NCI-H2196 (cell line): ENCODE measurements at regions not wholly inside any gene's neighbourhood (a gene's known extent, or its start where the extent isn't known, plus 50 kb on each side); places are given as distances from the start of the nearest gene placed in this dataset.
A peak's percentile ranks its signal among the peaks of the same experiment; 100 is the strongest.

Experiments used
- DNase-seq: peaks from one replicate; lab custom pipeline; 2025; ENCODE audit not compliant: unreplicated experiment; lab: John Stamatoyannopoulos, UW

GRCh38 chr7:106485919-106486318 is 175.0 kb downstream of the CCDC71L start:
- no peak for DNase-seq

GRCh38 chr7:106485031-106485551 is 175.9 kb downstream of the CCDC71L start:
- no peak for DNase-seq

GRCh38 chr7:106484562-106484961 is 176.4 kb downstream of the CCDC71L start:
- no peak for DNase-seq

- DNase-seq: no peak
Measured at GRCh38 chr7:106482091-106482490, 178.9 kb downstream of the CCDC71L start.

GRCh38 chr7:106480616-106481031 is 180.3 kb downstream of the CCDC71L start:
- DNase-seq: no peak

- no peak for DNase-seq
Measured at GRCh38 chr7:106480161-106480579, 180.8 kb downstream of the CCDC71L start.

GRCh38 chr7:106476751-106477150 is 184.2 kb downstream of the CCDC71L start:
- DNase-seq: no peak

- no peak for DNase-seq
Measured at GRCh38 chr7:106472741-106473140, 188.0 kb upstream of the NAMPT start.

GRCh38 chr7:106471686-106472440 is 187.1 kb upstream of the NAMPT start:
- DNase-seq: no peak

GRCh38 chr7:106471021-106471420 is 186.2 kb upstream of the NAMPT start:
- DNase-seq: no peak

GRCh38 chr7:106466867-106467266 is 182.1 kb upstream of the NAMPT start:
- DNase-seq: no peak

GRCh38 chr7:106465704-106466468 is 181.1 kb upstream of the NAMPT start:
- no peak for DNase-seq

- no peak for DNase-seq
Measured at GRCh38 chr7:106464651-106465050, 179.9 kb upstream of the NAMPT start.

- no peak for DNase-seq
Measured at GRCh38 chr7:106463851-106464611, 179.2 kb upstream of the NAMPT start.

- no peak for DNase-seq
Measured at GRCh38 chr7:106462914-106463482, 178.2 kb upstream of the NAMPT start.

- DNase-seq: peak; percentile 62
Measured at GRCh38 chr7:106462365-106462859, 177.6 kb upstream of the NAMPT start.

- DNase-seq: no peak
Measured at GRCh38 chr7:106460792-106461254, 176.0 kb upstream of the NAMPT start.

- DNase-seq: no peak
Measured at GRCh38 chr7:106459397-106460072, 174.8 kb upstream of the NAMPT start.

- DNase-seq: no peak
Measured at GRCh38 chr7:106457678-106458077, 172.9 kb upstream of the NAMPT start.

- DNase-seq: no peak
Measured at GRCh38 chr7:106456329-106456728, 171.5 kb upstream of the NAMPT start.
